Upper lobe of left lung (tissue), 6 donors: ENCODE measurements at regions not wholly inside any gene's neighbourhood (a gene's known extent, or its start where the extent isn't known, plus 50 kb on each side); places are given as distances from the start of the nearest gene placed in this dataset.
"Not testable (repeated sequence)": the region's sequence is repeated elsewhere in the genome, so short reads cannot be mapped to it uniquely, and the experiment has no call there.

Source experiments
- ATAC-seq, 2 donors: fragments of 200-7000 bp; cut with Tn5 transposase; one replicate each; pipeline ENCODE4 v1.9.1; 2022; ENCODE audit warnings: mild to moderate bottlenecking in 2 of 2, moderate library complexity in 2 of 2; ENCODE audit not compliant: low FRiP score in 2 of 2
- DNase-seq, 2 donors: peaks; one replicate each; pipeline ENCODE4 v3.0.0-alpha.2; 2019 to 2020
- H3K27ac ChIP-seq, 4 donors: fragments of 200-600 bp; sonication (generic); one replicate each; pipeline ENCODE4 v1.5.1; 2016 to 2019
- H3K27me3 ChIP-seq, 4 donors: fragments of 200-600 bp; sonication (generic); one replicate each; pipeline ENCODE4 v1.5.1; 2017 to 2019
- H3K36me3 ChIP-seq, 4 donors: fragments of 200-600 bp; sonication (generic); one replicate each; pipeline ENCODE4 v1.5.1; 2016 to 2019
- H3K4me1 ChIP-seq, 4 donors: fragments of 200-600 bp; sonication (generic); one replicate each; pipeline ENCODE4 v1.5.1; 2018 to 2019
- H3K4me3 ChIP-seq, 4 donors: fragments of 200-600 bp; sonication (generic); one replicate each; pipeline ENCODE4 v1.5.1; 2017 to 2019; ENCODE audit warnings: mild to moderate bottlenecking in 2 of 4, moderate library complexity in 1 of 4
- H3K9me3 ChIP-seq, 4 donors: fragments of 200-600 bp; sonication (generic); one replicate each; pipeline ENCODE4 v1.5.1; 2018 to 2019
- CTCF ChIP-seq, 6 experiments: fragments of 450-650 bp in 4 of 6; fragments of 200-600 bp in 2 of 6; sonication (generic) in 2 of 6; IDR thresholded peaks; one replicate each; pipeline ENCODE4 v1.5.1; 2016 to 2019; ENCODE audit warnings: antibody characterized with exemption in 6 of 6
- EP300 ChIP-seq, 4 donors: sonication (generic); formaldehyde crosslinking; IDR thresholded peaks; one replicate each; pipeline ENCODE4 v1.5.1; 2017; ENCODE audit warnings: antibody characterized with exemption in 4 of 4, control low read depth in 2 of 4
- POLR2A ChIP-seq, 4 donors: fragments of 450-650 bp; IDR thresholded peaks; one replicate each; pipeline ENCODE4 v1.5.1; 2016 to 2017; ENCODE audit warnings: antibody characterized with exemption in 4 of 4, mild to moderate bottlenecking in 2 of 4
- POLR2AphosphoS5 ChIP-seq, 2 donors: sonication (generic); formaldehyde crosslinking; IDR thresholded peaks; one replicate each; pipeline ENCODE4 v1.5.1; 2017; ENCODE audit warnings: antibody characterized with exemption in 2 of 2
- WGBS, 2 donors: methylation state at CpG; one replicate each; pipeline ENCODE4 v1.1.5; 2017 to 2018; 5-methylcytosine and 5-hydroxymethylcytosine counted together
- donor health status: DM: no; HTN: no; CAD: no; lungs with moderate emphysema.
- donor health status: DM: no; HTN: yes; CAD: no; lungs with severe emphysema.

DNA sequence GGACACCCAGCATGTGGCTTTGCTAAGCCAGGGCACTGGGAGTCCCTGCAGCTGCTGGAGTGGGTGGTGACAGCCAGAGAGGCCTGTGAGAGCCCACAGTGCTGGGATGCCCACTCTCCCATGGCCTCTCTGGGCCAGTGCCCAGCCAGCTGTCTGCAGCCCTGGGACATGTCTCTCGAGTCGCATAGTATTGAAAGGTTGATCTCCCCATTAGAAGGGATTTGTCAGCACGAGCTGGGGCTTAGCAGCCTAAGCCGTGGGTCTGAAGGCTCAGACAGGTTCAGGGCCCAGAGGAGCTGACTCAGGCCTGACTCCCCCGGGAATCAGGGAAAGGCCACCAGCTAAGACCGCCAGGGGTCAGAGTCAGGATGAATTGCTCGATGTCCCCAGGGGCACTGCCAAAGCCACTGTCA is 53.5 kb downstream of the FOXD2 start:
- DNase-seq (peak in 1 of 2 donors; percentile 38), ATAC-seq (no peak)
- H3K27me3 ChIP-seq = no peaks in the 10 kb centered on the region
- no peaks in the 10 kb centered on the region for H3K9me3 ChIP-seq
- 81 to 84% methylated on average over 3 to 7 of the region's 7 CpGs for WGBS, 2 donors
- H3K4me1 ChIP-seq = no peaks in the 10 kb centered on the region
- H3K36me3 ChIP-seq = no peaks in the 10 kb centered on the region
- TF ChIP-seq POLR2AphosphoS5 (IDR thresholded peaks at IDR 0.05) = no peak
- TF ChIP-seq EP300 (IDR thresholded peaks at IDR 0.05) = no peak
- TF ChIP-seq CTCF (IDR thresholded peaks at IDR 0.05) = no peak
- no peak for TF ChIP-seq POLR2A (IDR thresholded peaks at IDR 0.05)
- no peak overlapping the region for H3K27ac ChIP-seq
- H3K4me3 ChIP-seq = no peak overlapping the region

- no peak for DNase-seq
These were observed 57.4 kb downstream of the FOXD2 start for GRCh38 chr1:47495176-47495713.

GRCh38 chr1:47498551-47498950 is 60.7 kb downstream of the FOXD2 start:
- no peak overlapping the region for H3K4me3 ChIP-seq
- no peak for TF ChIP-seq EP300 (IDR thresholded peaks at IDR 0.05)
- no peak for TF ChIP-seq CTCF (IDR thresholded peaks at IDR 0.05)
- DNase-seq = no peak
- WGBS, 2 donors = 62 to 77% methylated on average over 3 of the region's 3 CpGs
- no peaks in the 10 kb centered on the region for H3K27me3 ChIP-seq
- H3K9me3 ChIP-seq = no peaks in the 10 kb centered on the region
- H3K4me1 ChIP-seq = no peaks in the 10 kb centered on the region
- H3K27ac ChIP-seq = no peak overlapping the region
- ATAC-seq = no peak
- no peaks in the 10 kb centered on the region for H3K36me3 ChIP-seq

More at GRCh38 chr1:47495176-47495713, 57.4 kb downstream of the FOXD2 start:
- H3K4me3 ChIP-seq = no peak overlapping the region
- H3K36me3 ChIP-seq = no peaks in the 10 kb centered on the region
- 43 to 45% methylated on average over 8 of the region's 8 CpGs for WGBS, 2 donors
- no peaks in the 10 kb centered on the region for H3K27me3 ChIP-seq
- H3K27ac ChIP-seq = no peak overlapping the region
- no peak for TF ChIP-seq POLR2A (IDR thresholded peaks at IDR 0.05)
- no peak for TF ChIP-seq EP300 (IDR thresholded peaks at IDR 0.05)
- TF ChIP-seq POLR2AphosphoS5 (IDR thresholded peaks at IDR 0.05) = no peak
- TF ChIP-seq CTCF (IDR thresholded peaks at IDR 0.05) = no peak
- no peaks in the 10 kb centered on the region for H3K4me1 ChIP-seq
- H3K9me3 ChIP-seq = no peaks in the 10 kb centered on the region
- ATAC-seq = no peak

GRCh38 chr1:47501069-47501468 is 63.2 kb downstream of the FOXD2 start:
- Histone ChIP-seq H3K4me3 (no peak overlapping the region), H3K27ac (no peak overlapping the region), H3K27me3 (no peaks in the 10 kb centered on the region), H3K36me3 (no peaks in the 10 kb centered on the region), H3K9me3 (no peaks in the 10 kb centered on the region), H3K4me1 (no peaks in the 10 kb centered on the region)
- ATAC-seq = no peak
- no peak for TF ChIP-seq POLR2AphosphoS5 (IDR thresholded peaks at IDR 0.05)
- DNase-seq = peak in 1 of 2 donors; percentile 21
- 91 to 96% methylated on average over 5 of the region's 5 CpGs for WGBS, 2 donors

DNA sequence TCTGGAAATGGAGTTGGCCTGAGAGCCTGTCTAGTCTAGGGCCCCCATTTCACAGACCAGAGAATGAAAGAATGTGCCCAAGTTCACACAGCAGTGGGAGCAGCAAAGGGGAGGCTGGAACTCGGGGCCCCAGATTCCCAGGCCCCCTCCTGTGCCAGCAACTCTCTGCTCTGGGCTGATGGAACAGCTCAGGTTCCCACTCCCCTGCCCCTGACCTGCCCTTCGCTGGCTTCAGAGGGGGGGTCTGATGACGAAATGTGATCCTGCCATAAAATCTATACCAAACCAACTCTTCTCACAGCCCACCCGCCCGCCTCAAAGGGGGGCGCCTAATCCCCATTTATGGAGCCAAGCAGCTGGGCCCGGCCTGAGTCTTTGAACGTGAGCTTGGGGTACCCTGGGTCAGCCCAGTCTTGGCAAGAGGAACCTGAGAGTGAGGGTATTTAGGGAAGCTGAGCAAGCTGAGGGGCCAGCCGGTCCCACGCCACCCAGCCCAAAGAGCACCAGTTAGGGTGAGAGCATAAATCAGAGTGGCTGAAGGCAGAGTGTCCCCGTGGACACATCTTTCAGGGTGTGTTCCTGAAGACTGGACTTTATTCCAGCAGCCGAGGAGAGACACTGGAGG is 65.0 kb downstream of the FOXD2 start:
- no peak for TF ChIP-seq POLR2A (IDR thresholded peaks at IDR 0.05)
- TF ChIP-seq CTCF (IDR thresholded peaks at IDR 0.05) = no peak
- no peak for TF ChIP-seq EP300 (IDR thresholded peaks at IDR 0.05)
- TF ChIP-seq POLR2AphosphoS5 (IDR thresholded peaks at IDR 0.05) = no peak
- Histone ChIP-seq H3K9me3 (no peaks in the 10 kb centered on the region), H3K27ac (no peak overlapping the region), H3K4me1 (peaks cover 2 to 6% (median 3%) of the 10 kb centered on the region in 4 donors), H3K36me3 (no peaks in the 10 kb centered on the region), H3K27me3 (peaks cover 0 to 6% (median 0%) of the 10 kb centered on the region in 4 donors), H3K4me3 (no peak overlapping the region)
- WGBS, 2 donors = 67 to 80% methylated on average over 10 to 12 of the region's 12 CpGs
- DNase-seq = peak in 1 of 2 donors; percentile 20
- ATAC-seq = no peak

DNA sequence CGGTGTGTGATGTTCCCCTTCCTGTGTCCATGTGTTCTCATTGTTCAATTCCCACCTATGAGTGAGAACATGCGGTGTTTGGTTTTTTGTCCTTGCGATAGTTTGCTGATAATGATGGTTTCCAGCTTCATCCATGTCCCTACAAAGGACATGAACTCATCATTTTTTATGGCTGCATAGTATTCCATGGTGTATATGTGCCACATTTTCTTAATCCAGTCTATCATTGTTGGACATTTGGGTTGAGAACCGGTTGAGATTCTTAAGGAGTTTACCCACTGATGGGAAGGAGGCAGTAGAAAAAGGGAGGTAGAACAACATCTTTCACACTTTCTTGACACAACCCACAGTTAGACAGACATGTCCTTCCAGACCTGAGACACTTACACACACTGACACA is 67.0 kb downstream of the FOXD2 start:
- peaks cover 12 to 18% (median 14%) of the 10 kb centered on the region in 4 donors for H3K4me1 ChIP-seq
- not testable (repeated sequence) for H3K9me3 ChIP-seq, H3K4me3 ChIP-seq, ATAC-seq, H3K36me3 ChIP-seq, DNase-seq, H3K27ac ChIP-seq
- 94 to 100% methylated on average over 2 of the region's 4 CpGs for WGBS, 2 donors
- peaks cover 0 to 13% (median 7%) of the 10 kb centered on the region in 4 donors for H3K27me3 ChIP-seq
